Immature natural killer cell (primary cell): ENCODE measurements at regions not wholly inside any gene's neighbourhood (a gene's known extent, or its start where the extent isn't known, plus 50 kb on each side); places are given as distances from the start of the nearest gene placed in this dataset.
"Not testable (repeated sequence)": the region's sequence is repeated elsewhere in the genome, so short reads cannot be mapped to it uniquely, and the experiment has no call there.

Experiments used
- DNase-seq, 3 donors: peaks; one replicate each; pipeline ENCODE4 v3.0.0; 2022; ENCODE audit warnings: mixed read lengths in 1 of 3
- H3K27ac Mint-ChIP-seq, 6 donors: one replicate each; pipeline ENCODE4 v1.8.0; 2020; ENCODE audit warnings: mixed read lengths in 6 of 6, mild to moderate bottlenecking in 5 of 6, inconsistent platforms in 4 of 6, moderate library complexity in 3 of 6
- H3K27me3 Mint-ChIP-seq, 3 donors: one replicate each; pipeline ENCODE4 v1.8.0; 2020 to 2021; ENCODE audit warnings: low read depth in 3 of 3, mild to moderate bottlenecking in 3 of 3, mixed read lengths in 3 of 3, moderate library complexity in 3 of 3, inconsistent platforms in 1 of 3
- H3K36me3 Mint-ChIP-seq, 3 donors: one replicate each; pipeline ENCODE4 v1.8.0; 2020; ENCODE audit warnings: mixed read lengths in 3 of 3, inconsistent platforms in 2 of 3, mild to moderate bottlenecking in 2 of 3
- H3K4me1 Mint-ChIP-seq, 2 donors: one replicate each; pipeline ENCODE4 v1.8.0; 2020; ENCODE audit warnings: inconsistent platforms in 2 of 2, mild to moderate bottlenecking in 2 of 2, mixed read lengths in 2 of 2, moderate library complexity in 1 of 2
- H3K4me3 Mint-ChIP-seq, 5 donors: one replicate each; pipeline ENCODE4 v1.8.0; 2020; ENCODE audit warnings: mild to moderate bottlenecking in 5 of 5, mixed read lengths in 5 of 5, inconsistent platforms in 3 of 5, moderate library complexity in 3 of 5
- H3K9me3 Mint-ChIP-seq, 6 donors: one replicate each; pipeline ENCODE4 v1.8.0; 2020; ENCODE audit warnings: mild to moderate bottlenecking in 6 of 6, mixed read lengths in 6 of 6, inconsistent platforms in 4 of 6, moderate library complexity in 3 of 6

GRCh38 chr4:116328261-116328860, 757.0 kb downstream of the TRAM1L1 start:
- no peak for DNase-seq
- Mint-ChIP-seq H3K9me3 (peaks cover 0 to 15% (median 2%) of the 10 kb centered on the region in 6 donors), H3K27ac (no peak overlapping the region), H3K27me3 (peaks cover 0 to under 1% (median 0%) of the 10 kb centered on the region in 3 donors), H3K36me3 (no peaks in the 10 kb centered on the region), H3K4me3 (no peak overlapping the region), H3K4me1 (no peaks in the 10 kb centered on the region)

- no peaks in the 10 kb centered on the region for H3K4me1 Mint-ChIP-seq
- H3K36me3 Mint-ChIP-seq, result no peaks in the 10 kb centered on the region
- DNase-seq, result no peak
- no peak overlapping the region for H3K4me3 Mint-ChIP-seq
- H3K27me3 Mint-ChIP-seq, result peaks cover 0 to 2% (median 0%) of the 10 kb centered on the region in 3 donors
- no peak overlapping the region for H3K27ac Mint-ChIP-seq
- H3K9me3 Mint-ChIP-seq, result peaks cover 0 to 5% (median 4%) of the 10 kb centered on the region in 6 donors
Measured at GRCh38 chr4:116323606-116324005, 761.8 kb downstream of the TRAM1L1 start.

- H3K4me1 Mint-ChIP-seq, result no peaks in the 10 kb centered on the region
- no peak overlapping the region for H3K27ac Mint-ChIP-seq
- H3K4me3 Mint-ChIP-seq, result no peak overlapping the region
- no peaks in the 10 kb centered on the region for H3K36me3 Mint-ChIP-seq
- peaks cover 0 to 5% (median 4%) of the 10 kb centered on the region in 6 donors for H3K9me3 Mint-ChIP-seq
- no peak for DNase-seq
- H3K27me3 Mint-ChIP-seq, result peaks cover 0 to 2% (median 0%) of the 10 kb centered on the region in 3 donors
Measured at GRCh38 chr4:116321471-116321870, 763.9 kb downstream of the TRAM1L1 start.

GRCh38 chr4:116320859-116321258, 764.5 kb downstream of the TRAM1L1 start:
- H3K4me3 Mint-ChIP-seq, result no peak overlapping the region
- no peaks in the 10 kb centered on the region for H3K4me1 Mint-ChIP-seq
- peaks cover 0 to 2% (median 0%) of the 10 kb centered on the region in 3 donors for H3K27me3 Mint-ChIP-seq
- H3K9me3 Mint-ChIP-seq, result peaks cover 0 to 10% (median 5%) of the 10 kb centered on the region in 6 donors
- no peak overlapping the region for H3K27ac Mint-ChIP-seq
- DNase-seq, result no peak
- no peaks in the 10 kb centered on the region for H3K36me3 Mint-ChIP-seq

- H3K27me3 Mint-ChIP-seq, result no peaks in the 10 kb centered on the region
- peaks cover 5 to 27% (median 14%) of the 10 kb centered on the region in 6 donors for H3K9me3 Mint-ChIP-seq
- no peaks in the 10 kb centered on the region for H3K36me3 Mint-ChIP-seq
- H3K4me3 Mint-ChIP-seq, result no peak overlapping the region
- no peak overlapping the region for H3K27ac Mint-ChIP-seq
- H3K4me1 Mint-ChIP-seq, result no peaks in the 10 kb centered on the region
- DNase-seq, result no peak
Measured at GRCh38 chr4:116303736-116304188, 781.6 kb downstream of the TRAM1L1 start.

GRCh38 chr4:116302990-116303735, 782.2 kb downstream of the TRAM1L1 start:
- no peaks in the 10 kb centered on the region for H3K4me1 Mint-ChIP-seq
- no peaks in the 10 kb centered on the region for H3K36me3 Mint-ChIP-seq
- no peak for DNase-seq
- H3K9me3 Mint-ChIP-seq, result peaks cover 5 to 27% (median 14%) of the 10 kb centered on the region in 6 donors
- H3K4me3 Mint-ChIP-seq, result no peak overlapping the region
- H3K27me3 Mint-ChIP-seq, result no peaks in the 10 kb centered on the region
- no peak overlapping the region for H3K27ac Mint-ChIP-seq

GRCh38 chr4:116275006-116275405, 810.4 kb downstream of the TRAM1L1 start:
- Mint-ChIP-seq H3K36me3 (no peaks in the 10 kb centered on the region), H3K9me3 (peaks cover 3 to 12% (median 7%) of the 10 kb centered on the region in 6 donors), H3K27ac (no peak overlapping the region), H3K4me1 (no peaks in the 10 kb centered on the region), H3K4me3 (no peak overlapping the region), H3K27me3 (no peaks in the 10 kb centered on the region)
- DNase-seq, result no peak

- DNase-seq, result no peak
- H3K36me3 Mint-ChIP-seq, result no peaks in the 10 kb centered on the region
- H3K4me1 Mint-ChIP-seq, result no peaks in the 10 kb centered on the region
Measured at GRCh38 chr4:116272336-116272735, 813.0 kb downstream of the TRAM1L1 start.

GRCh38 chr4:116260931-116261330, 824.4 kb downstream of the TRAM1L1 start:
- not testable (repeated sequence) for H3K27me3 Mint-ChIP-seq, H3K27ac Mint-ChIP-seq, H3K4me3 Mint-ChIP-seq, H3K36me3 Mint-ChIP-seq, DNase-seq, H3K4me1 Mint-ChIP-seq
- peaks cover 24 to 51% (median 36%) of the 10 kb centered on the region in 6 donors for H3K9me3 Mint-ChIP-seq

More at GRCh38 chr4:116272336-116272735, 813.0 kb downstream of the TRAM1L1 start:
- no peak overlapping the region for H3K4me3 Mint-ChIP-seq
- no peaks in the 10 kb centered on the region for H3K27me3 Mint-ChIP-seq
- H3K9me3 Mint-ChIP-seq, result peaks cover 3 to 14% (median 7%) of the 10 kb centered on the region in 6 donors
- no peak overlapping the region for H3K27ac Mint-ChIP-seq

- Mint-ChIP-seq H3K27me3 (peaks cover 0 to 1% (median 0%) of the 10 kb centered on the region in 3 donors), H3K4me1 (no peaks in the 10 kb centered on the region), H3K27ac (no peak overlapping the region), H3K9me3 (peaks cover 3 to 21% (median 11%) of the 10 kb centered on the region in 6 donors), H3K4me3 (no peak overlapping the region), H3K36me3 (no peaks in the 10 kb centered on the region)
- no peak for DNase-seq
Measured at GRCh38 chr4:116244771-116245170, 840.6 kb downstream of the TRAM1L1 start.

GRCh38 chr4:116243431-116243830, 841.9 kb downstream of the TRAM1L1 start:
- Mint-ChIP-seq H3K4me3 (no peak overlapping the region), H3K9me3 (peaks cover 3 to 25% (median 12%) of the 10 kb centered on the region in 6 donors), H3K4me1 (no peaks in the 10 kb centered on the region), H3K36me3 (no peaks in the 10 kb centered on the region), H3K27me3 (peaks cover 0 to 1% (median 0%) of the 10 kb centered on the region in 3 donors), H3K27ac (no peak overlapping the region)
- no peak for DNase-seq

GRCh38 chr4:116233971-116234370, 851.4 kb downstream of the TRAM1L1 start:
- Mint-ChIP-seq H3K27ac (no peak overlapping the region), H3K4me1 (no peaks in the 10 kb centered on the region), H3K4me3 (no peak overlapping the region)

GRCh38 chr4:116231999-116232398, 853.4 kb downstream of the TRAM1L1 start:
- H3K9me3 Mint-ChIP-seq, result peaks cover 1 to 43% (median 9%) of the 10 kb centered on the region in 6 donors
- H3K27me3 Mint-ChIP-seq, H3K4me1 Mint-ChIP-seq, H3K36me3 Mint-ChIP-seq, DNase-seq, H3K27ac Mint-ChIP-seq, H3K4me3 Mint-ChIP-seq: not testable (repeated sequence)

More at GRCh38 chr4:116233971-116234370, 851.4 kb downstream of the TRAM1L1 start:
- DNase-seq, result no peak
- Mint-ChIP-seq H3K27me3 (no peaks in the 10 kb centered on the region), H3K36me3 (no peaks in the 10 kb centered on the region), H3K9me3 (peaks cover 2 to 27% (median 6%) of the 10 kb centered on the region in 6 donors)

GRCh38 chr4:116229420-116229819, 856.0 kb downstream of the TRAM1L1 start:
- H3K4me1 Mint-ChIP-seq, result no peaks in the 10 kb centered on the region
- H3K27ac Mint-ChIP-seq, result no peak overlapping the region
- H3K36me3 Mint-ChIP-seq, result no peaks in the 10 kb centered on the region
- DNase-seq, result no peak
- H3K27me3 Mint-ChIP-seq, result no peaks in the 10 kb centered on the region
- H3K4me3 Mint-ChIP-seq, result no peak overlapping the region
- peaks cover 0 to 34% (median 11%) of the 10 kb centered on the region in 6 donors for H3K9me3 Mint-ChIP-seq
